Chondrocyte (in vitro differentiated cells): ENCODE measurements at regions not wholly inside any gene's neighbourhood (a gene's known extent, or its start where the extent isn't known, plus 50 kb on each side); places are given as distances from the start of the nearest gene placed in this dataset.
"Not testable (repeated sequence)": the region's sequence is repeated elsewhere in the genome, so short reads cannot be mapped to it uniquely, and the experiment has no call there.

Source experiments
- DNase-seq: peaks from one replicate; pipeline ENCODE4 v3.0.0; 2021; ENCODE audit warnings: mixed read lengths, low spot score
- H3K27ac Mint-ChIP-seq: one replicate; pipeline ENCODE4 v1.8.0; 2021; ENCODE audit warnings: mild to moderate bottlenecking, moderate library complexity, mixed read lengths; ENCODE audit not compliant: unreplicated experiment
- H3K27me3 Mint-ChIP-seq: 2 replicates; pipeline ENCODE4 v1.8.0; 2021; ENCODE audit warnings: low read depth, mixed read lengths
- H3K36me3 Mint-ChIP-seq: 2 replicates; pipeline ENCODE4 v1.8.0; 2021; ENCODE audit warnings: low read depth, mixed read lengths
- H3K4me1 Mint-ChIP-seq: 2 replicates; pipeline ENCODE4 v1.8.0; 2021; ENCODE audit warnings: low read depth, mild to moderate bottlenecking, mixed read lengths
- H3K4me3 Mint-ChIP-seq: one replicate; pipeline ENCODE4 v1.8.0; 2021; ENCODE audit warnings: mild to moderate bottlenecking, moderate library complexity, mixed read lengths; ENCODE audit not compliant: unreplicated experiment
- H3K9me3 Mint-ChIP-seq: 2 replicates; pipeline ENCODE4 v1.8.0; 2021; ENCODE audit warnings: low read depth, mixed read lengths
- CTCF ChIP-seq: fragments of 200-600 bp; sonication (generic); IDR thresholded peaks from 2 replicates; pipeline ENCODE4 v1.5.0; 2021; ENCODE audit warnings: antibody characterized with exemption, mild to moderate bottlenecking, moderate library complexity

DNA sequence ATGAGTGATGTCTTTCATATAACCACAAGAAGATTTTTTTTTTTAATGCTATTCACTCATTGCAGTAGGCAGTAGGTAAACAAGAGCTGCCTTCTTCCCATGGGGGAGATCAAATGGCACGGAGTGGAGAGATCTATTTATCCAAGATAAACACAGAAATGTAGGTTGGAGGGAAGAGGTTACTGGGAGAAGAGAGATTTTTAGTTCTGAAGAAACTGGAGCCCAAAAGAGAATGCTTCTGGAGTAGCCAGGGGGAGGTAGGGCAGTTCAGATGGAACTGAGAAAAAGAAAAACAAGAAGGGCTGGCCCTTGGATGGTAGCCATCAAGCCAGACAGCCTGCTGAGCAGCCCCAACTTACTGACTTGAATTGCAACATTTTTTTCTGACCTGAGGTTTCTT lies 270.1 kb upstream of the TPK1 start:
- Mint-ChIP-seq H3K4me3 (no peak overlapping the region), H3K27me3 (no peaks in the 10 kb centered on the region), H3K36me3 (no peaks in the 10 kb centered on the region), H3K27ac (peak overlapping the region; percentile 34), H3K9me3 (peaks cover 10% of the 10 kb centered on the region), H3K4me1 (peaks cover 10% of the 10 kb centered on the region)
- DNase-seq, result no peak
- TF ChIP-seq CTCF, result peak; percentile 41

- no peak overlapping the region for H3K27ac Mint-ChIP-seq
- H3K4me3 Mint-ChIP-seq, result no peak overlapping the region
- TF ChIP-seq CTCF, result no peak
- H3K4me1 Mint-ChIP-seq, result peaks cover 10% of the 10 kb centered on the region
- H3K27me3 Mint-ChIP-seq, result no peaks in the 10 kb centered on the region
- H3K9me3 Mint-ChIP-seq, result peaks cover 5% of the 10 kb centered on the region
- no peaks in the 10 kb centered on the region for H3K36me3 Mint-ChIP-seq
- DNase-seq, result no peak
Measured at GRCh38 chr7:145105561-145105960, 269.7 kb upstream of the TPK1 start.

DNA sequence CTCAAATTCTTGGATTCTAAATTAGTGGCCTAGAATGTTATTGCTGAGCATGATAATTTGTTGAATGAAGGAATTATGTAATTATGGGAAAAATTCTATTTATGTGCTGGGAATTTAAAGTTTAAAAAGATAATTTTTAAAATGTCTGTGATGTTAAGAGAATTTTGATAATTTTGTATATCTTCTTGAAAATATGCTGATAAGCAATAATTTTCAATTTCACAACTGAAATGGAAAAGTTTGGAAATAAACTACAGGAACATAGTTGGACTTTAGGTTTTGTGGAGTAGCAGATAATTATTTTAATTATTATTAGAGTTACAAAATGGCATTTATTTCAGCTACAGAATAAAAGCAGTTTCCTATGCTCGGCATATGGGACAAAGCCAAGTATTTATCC lies 268.5 kb upstream of the TPK1 start:
- no peak for DNase-seq
- H3K4me1 Mint-ChIP-seq, result peaks cover 10% of the 10 kb centered on the region
- no peaks in the 10 kb centered on the region for H3K9me3 Mint-ChIP-seq
- H3K36me3 Mint-ChIP-seq, result no peaks in the 10 kb centered on the region
- H3K4me3 Mint-ChIP-seq, result no peak overlapping the region
- H3K27me3 Mint-ChIP-seq, result no peaks in the 10 kb centered on the region
- H3K27ac Mint-ChIP-seq, result no peak overlapping the region
- TF ChIP-seq CTCF, result no peak

- H3K27me3 Mint-ChIP-seq, H3K36me3 Mint-ChIP-seq, H3K4me3 Mint-ChIP-seq, H3K27ac Mint-ChIP-seq, H3K9me3 Mint-ChIP-seq: not testable (repeated sequence)
- DNase-seq, result peak; percentile 24
- H3K4me1 Mint-ChIP-seq, result peaks cover 10% of the 10 kb centered on the region
Measured at GRCh38 chr7:145102199-145102598, 266.3 kb upstream of the TPK1 start.

- Mint-ChIP-seq H3K4me1 (peaks cover 2% of the 10 kb centered on the region), H3K36me3 (no peaks in the 10 kb centered on the region), H3K9me3 (no peaks in the 10 kb centered on the region), H3K4me3 (no peak overlapping the region), H3K27me3 (peaks cover 3% of the 10 kb centered on the region), H3K27ac (no peak overlapping the region)
- no peak for TF ChIP-seq CTCF
- no peak for DNase-seq
Measured at GRCh38 chr7:145092766-145093165, 256.9 kb upstream of the TPK1 start.

- TF ChIP-seq CTCF, result no peak
- Mint-ChIP-seq H3K27me3 (peaks cover 3% of the 10 kb centered on the region), H3K4me1 (peaks cover 7% of the 10 kb centered on the region), H3K36me3 (no peaks in the 10 kb centered on the region), H3K9me3 (no peaks in the 10 kb centered on the region), H3K27ac (no peak overlapping the region), H3K4me3 (no peak overlapping the region)
- no peak for DNase-seq
Measured at GRCh38 chr7:145088111-145088745, 252.4 kb upstream of the TPK1 start.
